ENCODE measurements at regions not wholly inside any gene's neighbourhood (a gene's known extent, or its start where the extent isn't known, plus 50 kb on each side); places are given as distances from the start of the nearest gene placed in this dataset.

- H3K23ac ChIP-seq (ENCODE audit: low read depth, low read length), result no peak overlapping the region
- ATAC-seq (ENCODE audit: low read depth) (no peak), DNase-seq (no peak)
- no peak overlapping the region for H2BK120ac ChIP-seq (ENCODE audit: low read depth, low read length)
- no peak overlapping the region for H3K27ac ChIP-seq (ENCODE audit: insufficient read depth, low read length)
- no peak overlapping the region for H2AFZ ChIP-seq (replicated peaks; ENCODE audit: low read length, poor library complexity)
- H3K14ac ChIP-seq (replicated peaks; ENCODE audit: low read depth, low read length), result no peak overlapping the region
- H3K9me1 ChIP-seq (ENCODE audit: insufficient read depth, low read length), result no peaks in the 10 kb centered on the region
- no peaks in the 10 kb centered on the region for H3K27me3 ChIP-seq (ENCODE audit: control insufficient read depth, insufficient read depth, low read length)
- no peak overlapping the region for H4K8ac ChIP-seq (ENCODE audit: low read depth in 2 of 2, low read length in 2 of 2)
- H3K4me1 ChIP-seq (ENCODE audit: control insufficient read depth, insufficient read depth, low read length), result no peaks in the 10 kb centered on the region
- WGBS, 2 experiments (ENCODE audit: extremely low coverage in 2 of 2, insufficient read length in 1 of 2), result no CpG with 5 or more reads among the region's 5 CpGs
- H2BK20ac ChIP-seq (ENCODE audit: low read depth, low read length), result no peak overlapping the region
- H3K79me1 ChIP-seq (ENCODE audit: low read depth in 1 of 2, low read length in 2 of 2), result no peaks in the 10 kb centered on the region
- H3K4me2 ChIP-seq (ENCODE audit: low read depth, low read length), result no peak overlapping the region
- dilution Hi-C loops (cut with HindIII; ENCODE audit: low sequenced_read_pairs, unreplicated experiment), result no loop called here
- ChIA-PET POLR2A (ENCODE audit: unreplicated experiment) (no interaction called here), CTCF (interaction anchor here (0.7 kb wide), 1 partner anchor 17 kb away, joined by 3 read pairs; no protein-coding TSS in a partner anchor)
- in situ Hi-C loops (cut with MboI; ENCODE audit: low sequenced_read_pairs), result no loop called here
- no peak overlapping the region for H3K4ac ChIP-seq (ENCODE audit: low read depth, low read length)
- TF ChIP-seq RFX5 (IDR thresholded peaks at IDR 0.05; ENCODE audit: low read depth, low read length) (no peak), RAD21 (IDR thresholded peaks at IDR 0.05; ENCODE audit: low read length) (no peak), CEBPB (IDR thresholded peaks at IDR 0.05; ENCODE audit: low read depth, low read length) (no peak), RCOR1 (IDR thresholded peaks at IDR 0.05; ENCODE audit: insufficient replicate concordance, low read length) (no peak), MAFK (IDR thresholded peaks at IDR 0.05; ENCODE audit: low read depth, low read length) (no peak), CTCF (conservative IDR thresholded peaks at IDR 0.05; ENCODE audit: low read depth, low read length) (no peak)
- TF ChIP-seq, protein P1, sequence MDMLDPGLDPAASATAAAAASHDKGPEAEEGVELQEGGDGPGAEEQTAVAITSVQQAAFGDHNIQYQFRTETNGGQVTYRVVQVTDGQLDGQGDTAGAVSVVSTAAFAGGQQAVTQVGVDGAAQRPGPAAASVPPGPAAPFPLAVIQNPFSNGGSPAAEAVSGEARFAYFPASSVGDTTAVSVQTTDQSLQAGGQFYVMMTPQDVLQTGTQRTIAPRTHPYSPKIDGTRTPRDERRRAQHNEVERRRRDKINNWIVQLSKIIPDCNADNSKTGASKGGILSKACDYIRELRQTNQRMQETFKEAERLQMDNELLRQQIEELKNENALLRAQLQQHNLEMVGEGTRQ (IDR thresholded peaks at IDR 0.05; ENCODE audit: low read depth, low read length), result no peak
- H2BK15ac ChIP-seq (ENCODE audit: low read depth, low read length), result no peak overlapping the region
- no peaks in the 10 kb centered on the region for H4K20me1 ChIP-seq (ENCODE audit: insufficient read depth, low read length)
- no peak overlapping the region for H3K56ac ChIP-seq (ENCODE audit: extremely low read depth, insufficient read depth, low read length)
- H3K9me3 ChIP-seq (ENCODE audit: control insufficient read depth, insufficient read depth, low read length), result peaks cover 3% of the 10 kb centered on the region
- no peaks in the 10 kb centered on the region for H3K36me3 ChIP-seq (ENCODE audit: control insufficient read depth, insufficient read depth, low read length)
- no peak overlapping the region for H4K91ac ChIP-seq (ENCODE audit: insufficient read depth, low read depth, low read length)
- BruUV-seq (replicated peaks), result no TSS peak
- no peak overlapping the region for H3K18ac ChIP-seq (ENCODE audit: low read depth, low read length)
- H2BK5ac ChIP-seq (ENCODE audit: low read depth, low read length, poor library complexity, severe bottlenecking), result no peak overlapping the region
- H4K5ac ChIP-seq (ENCODE audit: low read depth, low read length), result no peak overlapping the region
- intact Hi-C loops (cut with micrococcal nuclease), result no loop called here
- H3K4me3 ChIP-seq (ENCODE audit: insufficient read depth, low read depth, low read length), result no peak overlapping the region
- no peak overlapping the region for H3K9ac ChIP-seq (ENCODE audit: low read depth, low read length)
- H2AK5ac ChIP-seq (ENCODE audit: low read depth, low read length), result no peak overlapping the region
- no peak overlapping the region for H2AK9ac ChIP-seq (replicated peaks; ENCODE audit: low read depth, low read length, poor library complexity)
These were observed 248.8 kb upstream of the ATP11B start for GRCh38 chr3:182544542-182544941.
